ENCODE measurements at regions not wholly inside any gene's neighbourhood (a gene's known extent, or its start where the extent isn't known, plus 50 kb on each side); places are given as distances from the start of the nearest gene placed in this dataset.

GRCh38 chr7:46678421-46678820 lies 757.3 kb upstream of the IGFBP3 start:
- Histone ChIP-seq H3K27me3 (replicated peaks in 1 of 4; ENCODE audit: control insufficient read depth in 3 of 4, extremely low read depth in 1 of 4, insufficient read depth in 3 of 4, low read length in 3 of 4) (no peaks in the 10 kb centered on the region), H3K4ac (replicated peaks; ENCODE audit: insufficient read length, low read depth, low read length) (no peak overlapping the region), H3K4me2 (ENCODE audit: insufficient read depth in 1 of 2, low read depth in 2 of 2, low read length in 2 of 2) (no peak overlapping the region), H3K9ac (replicated peaks in 1 of 4; ENCODE audit: extremely low read depth in 1 of 4, low read depth in 3 of 4, low read length in 3 of 4) (no peak overlapping the region), H3K4me3 (ENCODE audit: extremely low read depth in 1 of 4, insufficient read depth in 2 of 4, low read depth in 3 of 4, low read length in 4 of 4) (no peak overlapping the region), H2BK5ac (ENCODE audit: low read depth, low read length) (no peak overlapping the region), H3K14ac (ENCODE audit: insufficient read length) (no peak overlapping the region), H2AK5ac (ENCODE audit: low read depth, low read length) (no peak overlapping the region), H2BK15ac (ENCODE audit: low read length) (no peak overlapping the region), H3K4me1 (replicated peaks in 1 of 4; ENCODE audit: control insufficient read depth in 3 of 4, insufficient read depth in 4 of 4, low read length in 3 of 4) (no peaks in the 10 kb centered on the region), H2BK120ac (replicated peaks; ENCODE audit: low read depth, low read length) (no peak overlapping the region), H3K23ac (ENCODE audit: insufficient read length) (no peak overlapping the region), H3K18ac (ENCODE audit: extremely low read depth, low read length) (no peak overlapping the region), H4K91ac (replicated peaks; ENCODE audit: insufficient read length, low read length) (no peak overlapping the region), H3K36me3 (ENCODE audit: control insufficient read depth in 2 of 4, insufficient read depth in 4 of 4, low read length in 3 of 4) (no peaks in the 10 kb centered on the region), H2BK12ac (ENCODE audit: low read depth, low read length) (no peak overlapping the region), H3K79me2 (ENCODE audit: control insufficient read depth in 1 of 2, insufficient read depth in 2 of 2, low read length in 2 of 2) (no peaks in the 10 kb centered on the region), H2BK20ac (ENCODE audit: low read length) (no peak overlapping the region), H3K23me2 (ENCODE audit: low read depth, low read length) (no peaks in the 10 kb centered on the region), H3K79me1 (ENCODE audit: low read depth, low read length) (no peaks in the 10 kb centered on the region), H4K8ac (ENCODE audit: extremely low read depth, insufficient read depth, low read length) (no peak overlapping the region), H4K5ac (ENCODE audit: insufficient read length, low read depth, low read length) (no peak overlapping the region), H4K20me1 (replicated peaks in 1 of 2; ENCODE audit: control insufficient read depth in 1 of 2, insufficient read depth in 2 of 2, low read length in 2 of 2) (no peaks in the 10 kb centered on the region), H3K27ac (ENCODE audit: low read depth, low read length) (no peak overlapping the region), H3K56ac (replicated peaks; ENCODE audit: insufficient read length, low read depth, low read length) (no peak overlapping the region), H2AFZ (ENCODE audit: low read length) (no peak overlapping the region), H3K9me3 (ENCODE audit: insufficient read depth in 2 of 2, low read depth in 1 of 2, low read length in 1 of 2) (no peaks in the 10 kb centered on the region; a peak in 2 of 4 replicates)
- FAIRE-seq: no peak
- 87% methylated on average over 2 of the region's 2 CpGs; no CpG with 5 or more reads in 1 of the 2 experiments for WGBS, 2 experiments (ENCODE audit: extremely low coverage in 1 of 2, insufficient coverage in 1 of 2, insufficient read length in 1 of 2, insufficient replicate concordance in 2 of 2, low coverage in 1 of 2, low lambda C conversion rate in 2 of 2, missing lambda C conversion rate in 1 of 2)
- ChIA-PET CTCF (ENCODE audit: partially characterized antibody) (no interaction called here), POLR2A (ENCODE audit: partially characterized antibody) (no interaction called here)
- no peak for TF ChIP-seq SIRT6 (IDR thresholded peaks at IDR 0.05; ENCODE audit: low read length)
- no peak for TF ChIP-seq RBBP5 (IDR thresholded peaks at IDR 0.05; ENCODE audit: borderline replicate concordance, low read depth, low read length)
- no peak for TF ChIP-seq CBX5 (IDR thresholded peaks at IDR 0.05; ENCODE audit: low read depth, low read length)
- no peak for TF ChIP-seq EZH2 (IDR thresholded peaks at IDR 0.05; ENCODE audit: low read depth, low read length, severe bottlenecking)
- no peak for TF ChIP-seq JUN (IDR thresholded peaks at IDR 0.05; ENCODE audit: low read depth, low read length)
- TF ChIP-seq CTCF (IDR thresholded peaks at IDR 0.05; ENCODE audit: control extremely low read depth in 1 of 3, insufficient read depth in 1 of 3, low read depth in 1 of 3, low read length in 3 of 3): no peak
- TF ChIP-seq KDM5A (IDR thresholded peaks at IDR 0.05; ENCODE audit: low read length): no peak
- no peak for TF ChIP-seq RFX5 (IDR thresholded peaks at IDR 0.05; ENCODE audit: borderline replicate concordance, low read depth, low read length)
- TF ChIP-seq POU5F1 (IDR thresholded peaks at IDR 0.05; ENCODE audit: low read depth, low read length): no peak
- no peak for TF ChIP-seq CBX8 (IDR thresholded peaks at IDR 0.05; ENCODE audit: borderline replicate concordance, low read depth, low read length)
- DNase-seq (ENCODE audit: low read depth in 1 of 2, low spot score in 2 of 2): no peak

Measured in H1 (cell line).